ENCODE measurements at regions not wholly inside any gene's neighbourhood (a gene's known extent, or its start where the extent isn't known, plus 50 kb on each side); places are given as distances from the start of the nearest gene placed in this dataset.

DNA sequence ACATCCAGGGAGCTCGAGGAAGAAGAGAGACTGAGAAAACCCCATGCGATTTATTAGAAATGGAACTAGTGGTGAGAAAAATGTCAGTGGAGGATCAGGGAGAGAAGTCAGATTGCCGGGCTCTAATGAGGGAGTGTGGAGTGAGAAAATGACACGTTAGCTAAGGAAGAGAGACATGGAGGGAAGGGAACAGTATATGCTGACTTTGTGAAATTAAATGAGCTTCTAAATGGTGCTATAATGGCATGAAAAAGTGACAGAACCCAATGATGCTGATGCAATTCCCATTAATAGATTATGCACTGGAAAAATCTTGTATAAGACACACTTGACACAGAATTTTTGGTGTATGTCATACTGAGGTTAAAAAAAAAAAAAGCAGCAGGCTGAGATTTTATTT, 112.6 kb downstream of the HSPH1 start:
- no peak for DNase-seq (ENCODE audit: low spot score)

DNA sequence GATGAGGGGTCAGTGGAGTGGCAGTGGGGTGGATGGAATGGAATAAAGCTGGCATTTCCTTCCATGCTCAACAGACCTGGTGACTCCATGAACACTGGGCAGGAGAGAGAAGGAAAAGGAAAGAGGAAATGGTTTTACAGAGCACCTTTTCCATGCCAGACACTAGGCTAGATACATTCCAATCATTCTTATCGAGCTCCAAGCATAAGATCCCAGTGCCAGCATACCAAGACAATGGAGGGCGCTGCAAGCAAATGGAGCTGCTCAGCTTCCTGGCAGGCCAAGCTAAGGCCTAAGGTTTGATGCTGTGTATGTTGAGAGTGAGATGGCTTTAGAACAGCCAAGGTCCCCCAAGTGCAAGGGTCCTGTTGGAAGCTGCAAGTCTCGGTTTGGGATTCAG, 113.2 kb downstream of the HSPH1 start:
- DNase-seq (ENCODE audit: low spot score) = no peak

DNA sequence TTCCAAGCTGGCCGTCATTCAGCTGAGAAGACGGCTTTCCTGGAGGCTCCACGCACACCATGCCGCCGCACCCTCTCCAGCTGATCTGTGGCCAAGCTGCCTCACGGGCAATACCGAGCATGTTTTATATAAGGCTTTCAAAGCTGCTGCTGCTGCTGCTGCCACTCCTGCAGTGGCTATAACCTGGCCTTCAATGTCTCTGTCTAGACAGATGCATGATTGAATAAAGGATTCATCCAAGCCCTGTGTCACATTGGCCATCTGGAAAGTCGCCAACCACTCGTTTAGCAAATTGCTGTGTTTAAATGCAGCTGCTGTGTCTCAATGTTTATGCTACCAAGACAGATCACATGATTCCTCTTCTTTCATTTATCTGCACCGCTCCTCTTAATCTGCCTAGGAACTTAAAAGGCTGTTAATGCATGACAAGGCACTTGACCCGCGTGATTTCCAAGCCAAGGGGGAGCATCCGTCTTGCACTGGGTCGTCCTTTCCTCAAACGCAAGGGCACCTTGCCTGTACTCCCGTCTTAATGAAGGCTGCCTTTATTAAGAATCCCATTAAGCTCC, 114.3 kb downstream of the TEX26 start:
- peak; percentile 17 for DNase-seq (ENCODE audit: low spot score)

DNA sequence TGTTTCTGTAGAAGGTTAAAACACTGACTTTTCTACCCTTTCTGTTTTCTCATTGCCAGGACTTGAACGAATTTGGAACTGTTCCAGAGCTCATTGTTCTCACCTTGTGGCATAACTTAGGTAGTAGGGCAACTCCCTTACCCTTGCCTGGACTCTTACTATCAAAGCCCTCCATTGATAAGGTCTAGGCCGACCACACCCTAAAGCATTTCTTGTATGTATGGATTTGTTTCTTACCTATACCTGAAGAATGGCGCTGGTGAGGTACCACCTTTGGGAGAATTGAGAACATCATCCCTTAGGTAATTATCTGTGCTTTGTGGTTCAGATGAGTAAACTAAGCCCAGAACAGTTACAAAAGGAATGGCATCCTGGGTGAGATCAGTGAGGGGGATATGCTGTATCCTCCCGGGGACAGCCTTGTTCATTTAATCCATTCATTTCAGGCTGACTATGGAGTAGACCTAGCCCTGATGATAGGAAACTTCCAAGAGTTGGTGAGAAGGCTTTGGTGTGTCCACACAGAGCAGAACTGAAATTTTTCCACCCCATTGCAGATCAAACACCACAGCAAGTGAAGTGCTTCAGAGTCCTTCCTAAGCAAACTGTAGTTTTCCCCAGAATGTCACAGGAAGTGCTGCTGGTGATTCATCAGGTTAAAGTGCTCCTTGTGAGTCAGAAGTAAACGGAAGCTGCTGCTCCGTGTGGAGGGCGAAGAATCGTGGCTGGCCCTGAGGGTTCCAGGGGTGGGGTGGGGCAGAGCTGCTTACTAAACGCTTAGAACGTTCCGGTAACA, 113.0 kb downstream of the TEX26 start:
- no peak for DNase-seq (ENCODE audit: low spot score)

DNA sequence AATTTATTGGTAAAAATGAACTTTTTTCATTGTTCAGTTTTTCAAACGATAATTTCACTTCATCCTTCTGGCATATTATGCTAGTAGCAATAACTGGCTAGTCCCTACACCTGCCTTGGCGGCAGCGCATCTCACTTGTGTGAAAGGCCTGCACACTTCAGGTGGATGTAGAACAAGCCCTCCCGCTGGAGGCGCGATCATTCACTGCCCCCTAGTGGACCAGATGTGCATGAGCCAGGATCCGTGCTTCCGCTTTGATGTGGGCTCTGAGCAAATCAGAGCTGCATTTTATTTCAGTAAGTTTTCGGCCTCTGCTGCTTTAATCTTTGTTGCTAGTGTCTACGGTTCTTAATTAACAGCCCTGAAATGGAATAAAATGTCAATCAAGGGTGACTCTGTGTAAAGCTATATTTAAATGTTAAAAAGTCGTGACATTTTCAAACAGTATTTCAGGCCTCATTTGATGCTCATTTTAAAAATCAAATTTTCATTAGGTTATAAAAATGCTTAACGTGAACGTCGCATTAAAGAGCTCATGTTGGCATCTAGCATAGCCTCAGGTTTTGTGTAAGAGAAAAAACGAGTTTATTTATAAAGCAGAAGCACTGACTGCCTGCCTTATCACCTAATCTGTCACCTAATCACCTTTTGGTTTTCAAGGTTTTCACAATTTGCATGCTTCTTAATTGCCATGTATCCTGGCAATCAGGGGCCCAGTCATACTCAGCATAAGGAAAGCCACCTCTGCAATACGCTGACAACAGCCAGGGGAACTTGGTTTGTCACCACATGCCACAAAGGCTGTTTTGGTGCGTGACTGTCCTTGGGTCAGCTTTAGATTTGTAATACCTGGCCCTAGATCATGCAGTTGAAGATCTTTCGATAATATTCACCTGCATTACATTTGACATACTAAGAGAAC, 112.2 kb downstream of the TEX26 start:
- peak; percentile 71 for DNase-seq (ENCODE audit: low spot score)

DNA sequence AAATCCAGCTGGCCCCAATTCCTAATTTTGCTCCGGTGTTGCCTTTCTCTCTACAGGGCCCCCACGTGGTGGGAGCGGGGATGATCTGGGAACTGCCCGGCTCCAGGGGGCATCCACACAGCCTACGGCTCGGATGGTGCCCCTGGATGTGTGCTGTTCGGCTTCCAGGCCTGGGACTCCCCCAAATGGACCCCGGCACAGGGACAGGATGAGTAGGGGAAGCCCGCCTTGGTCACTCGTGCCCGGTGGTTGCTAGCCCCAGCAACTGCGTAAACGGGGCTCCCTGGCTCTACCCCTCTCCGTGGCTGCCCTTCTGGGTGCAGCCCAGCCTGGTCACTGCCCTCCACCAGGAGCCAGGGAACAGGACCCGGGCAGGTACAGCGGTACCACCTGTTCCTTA, 111.5 kb downstream of the TEX26 start:
- DNase-seq (ENCODE audit: low spot score) = no peak

DNA sequence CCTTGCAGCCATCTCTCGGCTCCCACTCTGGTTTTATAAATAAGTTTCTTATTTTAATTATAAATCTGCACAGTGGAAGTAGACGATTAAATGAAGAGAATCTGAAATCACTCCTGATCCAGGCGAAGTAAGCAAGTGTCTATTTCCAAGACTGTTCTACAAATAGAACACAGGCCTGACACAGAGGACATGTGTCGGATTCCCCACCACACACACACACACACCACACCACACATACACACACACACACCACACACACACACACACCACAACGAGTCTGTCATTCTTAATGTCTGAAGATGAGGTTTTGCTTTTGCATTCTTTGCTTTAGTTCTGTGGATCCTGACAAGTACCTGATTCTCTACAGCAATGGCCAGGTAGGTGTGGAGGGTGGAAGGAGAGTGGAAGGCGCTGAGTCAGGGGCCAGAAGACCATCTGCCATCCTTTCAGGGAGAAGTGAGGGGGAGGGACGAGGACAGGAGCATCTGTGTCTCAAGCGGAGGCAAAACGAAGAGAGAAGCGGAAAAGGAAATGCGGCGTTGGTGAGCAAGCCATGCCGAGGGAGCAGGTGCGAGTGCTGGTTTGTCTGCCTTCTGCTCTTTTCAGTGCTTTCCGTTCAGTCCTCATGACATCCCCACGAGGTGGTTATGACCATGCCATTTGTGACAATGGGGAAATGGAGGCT, 110.2 kb downstream of the TEX26 start:
- DNase-seq (ENCODE audit: low spot score) = no peak

DNA sequence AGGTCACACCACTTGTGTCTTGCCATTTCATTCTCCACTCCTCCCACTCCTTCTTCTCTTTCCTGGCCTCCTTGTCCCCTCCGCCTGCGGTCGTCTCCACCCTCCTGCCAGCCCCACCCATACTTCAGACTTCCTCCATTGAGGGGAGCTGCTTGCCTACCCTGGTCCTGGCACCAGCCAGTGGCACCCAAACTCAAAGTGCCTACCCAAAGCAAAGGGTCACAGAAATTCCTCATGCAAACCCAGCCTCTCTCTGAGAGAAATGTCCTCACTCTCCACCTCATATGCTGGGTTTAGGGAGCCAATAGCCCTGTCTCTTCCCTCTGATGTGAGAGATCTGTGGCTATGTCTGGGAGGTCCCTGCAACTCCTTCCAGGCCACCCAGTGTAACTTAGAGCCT, 109.6 kb downstream of the TEX26 start:
- DNase-seq (ENCODE audit: low spot score) = no peak

DNA sequence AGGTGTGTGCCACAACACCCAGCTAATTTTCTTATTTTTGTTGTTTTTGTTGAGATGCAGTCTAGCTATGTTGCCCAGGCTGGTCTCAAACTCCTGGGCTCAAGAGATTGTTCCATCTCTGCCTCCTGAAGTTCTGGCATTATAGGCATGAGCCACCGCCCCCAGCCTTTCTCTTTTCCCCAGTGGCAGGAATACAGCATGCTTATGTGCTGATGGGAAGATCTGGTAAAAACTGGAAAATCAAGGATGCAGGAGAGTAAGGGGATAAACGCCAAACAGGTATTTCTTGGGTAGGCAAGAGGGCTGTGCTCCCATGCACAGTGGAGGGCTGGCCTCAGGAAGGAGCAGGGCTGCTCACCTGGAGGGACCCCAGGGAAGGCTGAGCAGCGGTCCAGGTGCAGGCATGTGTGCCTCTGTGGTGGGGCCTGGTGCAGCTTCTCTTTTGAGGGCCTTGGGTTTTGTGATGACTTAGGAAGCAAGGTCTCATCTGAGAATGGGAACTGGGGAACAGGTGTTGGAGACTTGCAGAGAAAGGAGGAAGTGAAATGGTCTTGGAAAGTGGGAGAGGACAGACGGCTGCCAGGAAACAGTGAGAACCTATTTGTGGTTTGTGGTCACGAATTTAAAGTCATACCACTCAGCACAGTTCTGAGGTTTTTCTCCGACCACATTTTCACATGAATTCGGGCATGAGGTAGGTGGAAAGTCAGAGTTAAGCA, 106.5 kb downstream of the TEX26 start:
- no peak for DNase-seq (ENCODE audit: low spot score)

DNA sequence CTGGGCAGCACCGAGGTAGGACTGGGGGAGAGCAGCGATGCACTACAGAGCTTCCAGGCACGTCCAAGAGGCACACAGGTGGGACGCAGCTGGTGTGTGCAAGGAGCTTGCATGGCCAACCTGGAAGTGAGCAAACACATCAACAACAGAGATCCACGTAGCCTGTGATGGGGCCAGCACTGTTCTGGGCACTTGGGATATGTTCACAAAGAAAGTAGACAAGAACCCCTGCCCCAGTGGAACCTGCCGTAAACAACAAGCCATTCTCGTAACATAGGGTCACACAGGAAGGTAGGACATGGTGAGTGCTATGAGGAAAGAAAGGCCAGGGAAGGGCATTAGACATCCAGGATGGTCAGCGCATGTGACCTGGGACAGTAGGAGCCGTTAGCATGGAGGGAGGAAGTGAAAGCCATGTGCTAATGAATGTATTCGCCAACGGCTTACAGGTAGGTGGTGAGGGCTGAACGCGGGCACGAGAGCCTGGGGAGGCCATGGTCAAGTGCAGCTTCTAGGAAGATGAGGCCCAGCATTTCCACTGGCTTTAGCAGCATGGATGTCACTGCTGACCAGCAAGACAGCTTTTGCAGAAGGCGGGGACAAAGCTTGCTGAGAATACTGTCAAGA, 105.5 kb downstream of the TEX26 start:
- DNase-seq (ENCODE audit: low spot score) = no peak

DNA sequence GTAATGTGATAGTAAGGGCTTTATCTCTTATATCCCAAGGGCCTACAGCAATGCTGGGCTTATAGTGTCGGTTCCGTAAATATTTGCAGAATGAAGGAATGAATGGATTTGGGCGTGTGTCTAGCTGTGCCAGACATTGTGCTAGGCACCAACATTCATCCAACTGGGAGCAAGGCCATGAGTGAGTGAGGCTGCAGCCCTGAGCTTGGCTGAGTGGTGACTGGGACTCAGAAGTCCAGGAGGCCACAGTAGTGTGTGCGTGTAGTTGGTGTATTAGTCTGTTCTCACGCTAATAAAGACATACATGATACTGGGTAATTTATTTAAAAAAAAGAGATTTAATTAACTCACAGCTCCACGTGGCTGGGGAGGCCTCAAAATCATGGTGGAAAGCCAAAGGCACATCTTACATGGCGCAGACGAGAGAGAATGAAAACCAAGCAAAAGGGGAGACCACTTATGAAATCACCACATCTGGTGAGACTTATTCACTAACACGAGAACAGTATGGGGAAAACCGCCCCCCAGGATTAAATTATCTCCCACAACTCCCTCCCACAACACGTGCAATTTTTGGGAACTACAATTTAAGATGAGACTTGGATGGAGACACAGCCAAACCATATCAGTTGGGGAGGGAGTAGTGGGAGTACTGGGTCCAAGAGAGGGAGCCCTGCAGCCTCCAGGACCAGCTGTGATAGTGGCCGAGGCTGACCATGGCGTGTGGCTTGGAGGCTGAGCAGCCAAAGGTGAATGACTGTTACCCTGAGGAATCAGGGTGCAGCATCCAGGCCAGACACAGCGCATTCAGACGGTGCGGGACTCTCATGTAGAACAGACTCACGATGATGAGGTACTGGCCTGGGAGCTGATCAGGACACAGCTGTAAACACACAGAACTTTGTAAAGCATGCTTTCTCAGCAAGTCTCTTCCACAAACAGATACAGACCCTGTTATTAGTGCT, 104.6 kb downstream of the TEX26 start:
- no peak for DNase-seq (ENCODE audit: low spot score)

DNA sequence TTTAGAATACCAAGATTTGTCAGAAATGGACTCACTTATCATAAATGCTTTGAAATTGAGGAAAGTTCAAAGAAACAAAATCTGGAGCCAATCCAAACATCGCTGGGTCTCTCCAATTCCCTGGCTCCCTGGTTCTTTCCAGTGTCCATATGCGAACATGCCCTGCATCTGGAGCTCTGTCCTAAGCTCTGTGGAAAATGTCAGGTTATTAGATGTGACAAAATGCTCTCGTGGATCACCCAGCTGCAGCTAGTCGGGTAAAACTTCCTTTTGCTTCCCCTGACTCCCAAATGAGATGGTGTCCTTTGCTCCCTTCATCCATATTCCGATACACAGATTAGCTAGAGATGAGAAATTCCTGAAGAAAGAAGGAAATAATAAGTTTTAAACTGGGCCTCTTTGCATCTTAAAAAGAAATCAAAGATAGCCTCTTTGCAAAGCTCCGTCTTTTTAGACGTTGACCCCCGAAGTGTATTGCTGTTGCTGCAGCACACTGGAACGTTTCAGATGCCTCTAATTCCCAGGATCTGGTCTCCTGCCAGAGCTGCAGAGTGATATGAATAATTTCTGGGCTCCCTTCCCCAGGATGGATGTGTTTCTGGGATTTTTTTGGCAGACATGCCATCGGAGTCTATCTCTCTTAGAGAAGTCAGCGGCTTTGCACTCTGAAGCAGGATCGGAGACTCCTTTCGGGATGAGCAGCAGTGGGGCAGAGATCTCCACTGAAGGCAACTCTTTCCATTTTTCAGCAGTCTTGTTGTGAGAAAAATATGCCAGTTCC, 102.9 kb downstream of the TEX26 start:
- DNase-seq (ENCODE audit: low spot score) = no peak

DNA sequence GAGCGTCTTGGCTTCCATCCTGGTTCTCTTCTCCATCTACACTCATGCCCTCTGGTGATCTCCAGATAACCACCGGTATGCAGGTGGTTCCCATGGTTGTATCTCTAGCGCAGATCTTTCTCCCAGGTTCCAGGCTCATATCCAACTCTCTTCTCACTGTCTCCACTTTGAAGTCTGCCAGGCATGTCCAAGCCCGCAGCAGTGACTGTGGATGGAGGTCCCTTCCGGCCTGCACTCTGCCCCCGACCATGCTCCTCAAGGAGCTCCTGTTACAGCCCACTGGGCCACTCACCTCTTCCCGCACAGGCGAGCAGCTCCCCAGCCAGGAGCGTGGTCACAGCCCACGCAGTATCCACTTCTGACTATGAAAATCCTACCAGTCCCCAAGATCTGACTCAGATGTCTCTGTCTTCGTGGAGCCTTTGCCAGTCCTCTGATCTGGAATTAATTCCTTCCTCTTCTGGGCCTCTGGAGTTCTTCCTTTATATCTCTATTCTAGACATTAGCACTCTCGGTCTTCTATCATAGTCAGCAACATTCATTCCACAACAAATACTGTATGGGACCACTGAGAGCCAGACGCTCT, 100.2 kb downstream of the TEX26 start:
- DNase-seq (ENCODE audit: low spot score) = no peak

DNA sequence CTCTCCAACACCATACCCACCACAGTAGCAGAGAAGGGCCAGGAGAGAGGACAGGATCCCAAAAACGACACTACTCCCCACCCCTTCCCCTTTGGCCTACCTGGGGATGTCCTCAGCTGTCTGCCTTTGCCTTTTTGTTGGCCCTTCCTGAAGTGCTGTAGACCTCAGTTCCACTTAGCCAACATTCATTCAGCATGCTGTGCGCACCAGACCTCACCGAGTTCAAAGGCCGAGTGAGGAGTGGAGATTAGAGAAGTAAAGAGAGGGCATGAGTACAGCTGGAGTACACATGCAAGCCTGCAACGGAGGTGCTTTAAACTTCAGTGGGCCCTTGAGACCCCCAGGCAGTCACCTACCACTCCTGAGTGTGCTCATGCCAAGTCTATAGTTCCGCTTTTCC, 99.0 kb downstream of the TEX26 start:
- no peak for DNase-seq (ENCODE audit: low spot score)

DNA sequence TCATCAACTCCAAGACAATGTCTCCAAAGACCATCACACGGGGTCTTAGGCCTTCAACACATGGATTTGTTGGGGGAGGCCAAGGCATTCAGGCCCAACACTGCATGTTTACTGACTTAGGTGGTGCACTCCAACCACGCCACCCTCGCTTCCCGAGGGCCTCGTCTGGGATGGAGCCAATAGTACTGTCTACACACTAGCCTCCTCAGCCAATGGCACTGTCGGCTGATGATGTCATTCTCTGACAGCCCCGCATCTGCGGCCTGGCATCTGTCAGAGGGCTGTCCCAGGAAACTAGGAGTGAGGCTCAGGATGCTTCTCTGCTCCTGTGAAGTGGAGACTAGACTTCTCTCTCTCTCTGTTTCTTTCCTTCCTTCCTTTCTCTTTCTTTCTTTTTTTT, 96.6 kb downstream of the TEX26 start:
- DNase-seq (ENCODE audit: low spot score) = no peak

DNA sequence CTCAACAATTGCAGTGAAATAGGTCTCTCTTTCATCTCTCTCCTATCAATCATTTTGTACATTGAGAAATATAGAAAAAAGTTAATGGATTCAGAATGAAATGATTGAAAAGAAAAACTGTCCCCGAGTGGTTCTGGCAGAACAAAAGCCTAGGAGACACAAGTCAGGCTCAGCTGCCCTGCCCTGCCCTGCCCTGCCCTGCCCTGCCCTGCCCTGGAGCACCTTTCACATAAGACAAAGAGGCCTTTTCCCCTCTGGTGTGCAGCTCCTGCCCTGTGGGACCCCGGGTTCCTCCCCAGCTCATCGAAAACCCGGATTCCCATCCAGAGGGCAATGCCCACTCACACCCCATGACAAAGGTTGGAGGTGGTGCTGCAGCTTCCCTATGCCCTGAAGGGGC, 94.7 kb downstream of the TEX26 start:
- no peak for DNase-seq (ENCODE audit: low spot score)

All from putamen (tissue), 1 donor.